HCT116 (cell line): ENCODE measurements at regions not wholly inside any gene's neighbourhood (a gene's known extent, or its start where the extent isn't known, plus 50 kb on each side); places are given as distances from the start of the nearest gene placed in this dataset.

Experiments used
- ATAC-seq: fragments of 200-7000 bp; cut with Tn5 transposase; 2 replicates; pipeline ENCODE4 v1.9.1; 2020; ENCODE audit warnings: mild to moderate bottlenecking, moderate library complexity
- BruUV-seq: library from RNA; stranded (reverse); fragments of 400-500 nt; replicated peaks from 2 replicates; lab custom pipeline; 2021; lab: Mats Ljungman, UMichigan
- CTCF ChIA-PET: fragments of 300-600 bp; sonication (Branson Sonifier 250); formaldehyde crosslinking; loops from one replicate; lab custom pipeline; 2021; ENCODE audit warnings: antibody characterized with exemption; lab: Charles Lee
- POLR2A ChIA-PET: fragments of 300-600, 350-600 bp; sonication (Branson Sonifier 250); formaldehyde crosslinking; loops from one replicate; lab custom pipeline; 2021; ENCODE audit warnings: antibody characterized with exemption; lab: Charles Lee
- RAD21 ChIA-PET, 2 experiments: fragments of 300-600 bp; sonication (Branson Sonifier 250); formaldehyde crosslinking; loops; one replicate each; lab custom pipeline; 2023; ENCODE audit warnings: low total read pairs in 2 of 2; ENCODE audit not compliant: uncharacterized antibody in 2 of 2, unreplicated experiment in 2 of 2, low non-redundant PET in 1 of 2; lab: Charles Lee
- DNase-seq: peaks from one replicate; pipeline ENCODE4 v3.0.0-alpha.2; 2010; ENCODE audit warnings: low read depth, low spot score
- H2AFZ ChIP-seq: fragments of 200-600 bp; shearing (Covaris generic), sonication (generic); 2 replicates; pipeline ENCODE4 v1.6.1; 2017; ENCODE audit warnings: low read depth, mixed run types, mixed read lengths, antibody characterized with exemption, low read length; ENCODE audit not compliant: poor library complexity, severe bottlenecking
- H3K27ac ChIP-seq: 2 replicates; pipeline ENCODE4 v1.5.1; 2012; ENCODE audit warnings: low read depth, low read length
- H3K27me3 ChIP-seq: fragments of 200-600 bp; sonication (generic); 2 replicates; pipeline ENCODE4 v1.6.1; 2016; ENCODE audit warnings: mixed run types, low read length, mixed read lengths; ENCODE audit not compliant: insufficient read depth
- H3K36me3 ChIP-seq, 2 experiments: fragments of 200-500 bp in 1 of 2; fragments of 200-600 bp in 1 of 2; sonication (Bioruptor generic) in 1 of 2; sonication (generic) in 1 of 2; 2 replicates each; pipeline versions ENCODE4 v1.5.1 to v1.6.1; 2014 to 2016; ENCODE audit warnings: low read length in 2 of 2, inconsistent platforms in 1 of 2, mixed read lengths in 1 of 2, mixed run types in 1 of 2; ENCODE audit not compliant: insufficient read depth in 2 of 2, control insufficient read depth in 1 of 2
- H3K4me1 ChIP-seq, 2 experiments: fragments of 200-600 bp in 1 of 2; sonication (generic) in 1 of 2; 2 replicates each; pipeline versions ENCODE4 v1.5.1 to v1.6.1; 2012 to 2017; ENCODE audit warnings: low read length in 2 of 2, inconsistent platforms in 1 of 2, mild to moderate bottlenecking in 1 of 2, mixed read lengths in 1 of 2, mixed run types in 1 of 2, moderate library complexity in 1 of 2; ENCODE audit not compliant: insufficient read depth in 2 of 2, control insufficient read depth in 1 of 2
- H3K4me2 ChIP-seq: fragments of 200-600 bp; sonication (generic); 2 replicates; pipeline ENCODE4 v1.6.1; 2017; ENCODE audit warnings: mixed run types, low read length, mixed read lengths
- H3K4me3 ChIP-seq, 2 experiments: fragments of 200-600 bp in 1 of 2; sonication (generic) in 1 of 2; replicated peaks in 1 of 2; 2 replicates each; pipeline ENCODE4 v1.5.1; 2011 to 2016; ENCODE audit warnings: low read length in 2 of 2, control low read depth in 1 of 2, low read depth in 1 of 2, mild to moderate bottlenecking in 1 of 2, mixed read lengths in 1 of 2, mixed run types in 1 of 2
- H3K79me2 ChIP-seq: fragments of 200-600 bp; sonication (generic); 2 replicates; pipeline ENCODE4 v1.6.1; 2017; ENCODE audit warnings: mild to moderate bottlenecking, mixed run types, low read length, moderate library complexity, mixed read lengths; ENCODE audit not compliant: insufficient read depth
- H3K9ac ChIP-seq: fragments of 200-600 bp; sonication (generic); 2 replicates; pipeline ENCODE4 v1.6.1; 2016; ENCODE audit warnings: low read length, mixed read lengths
- H3K9me2 ChIP-seq: fragments of 200-600 bp; sonication (generic), shearing (Covaris generic); 2 replicates; pipeline ENCODE4 v1.6.1; 2017; ENCODE audit warnings: mixed run types, mild to moderate bottlenecking, moderate library complexity; ENCODE audit not compliant: insufficient read depth
- H3K9me3 ChIP-seq, 2 experiments: fragments of 200-500 bp in 1 of 2; fragments of 200-600 bp in 1 of 2; sonication (Bioruptor generic) in 1 of 2; sonication (generic) in 1 of 2; 2 replicates each; pipeline ENCODE4 v1.6.1; 2014 to 2017; ENCODE audit warnings: low read length in 2 of 2, mixed read lengths in 2 of 2, inconsistent platforms in 1 of 2, low read depth in 1 of 2, mild to moderate bottlenecking in 1 of 2, mixed run types in 1 of 2, moderate library complexity in 1 of 2; ENCODE audit not compliant: control insufficient read depth in 1 of 2, insufficient read depth in 1 of 2
- H4K20me1 ChIP-seq: fragments of 200-600 bp; sonication (generic), shearing (Covaris generic); 2 replicates; pipeline ENCODE4 v1.6.1; 2017; ENCODE audit warnings: mixed run types, mild to moderate bottlenecking, moderate library complexity; ENCODE audit not compliant: insufficient read depth
- CBX3 ChIP-seq: IDR thresholded peaks from 2 replicates; pipeline ENCODE4 v1.6.1; 2012; ENCODE audit warnings: low read depth
- CEBPB ChIP-seq: IDR thresholded peaks from 2 replicates; pipeline ENCODE4 v1.6.1; 2012; ENCODE audit warnings: low read depth
- ELF1 ChIP-seq: IDR thresholded peaks from 2 replicates; pipeline ENCODE4 v1.6.1; 2012; ENCODE audit warnings: low read depth, borderline replicate concordance
- SP1 ChIP-seq: IDR thresholded peaks from 2 replicates; pipeline ENCODE4 v1.6.1; 2012; ENCODE audit warnings: low read depth
- TCF7L2 ChIP-seq: IDR thresholded peaks from 2 replicates; pipeline ENCODE4 v1.7.0; 2011; ENCODE audit warnings: borderline replicate concordance, inconsistent platforms; ENCODE audit not compliant: insufficient read depth, insufficient read length; ENCODE audit errors: extremely low read depth
- YY1 ChIP-seq: IDR thresholded peaks from 2 replicates; pipeline ENCODE4 v1.6.1; 2011; ENCODE audit warnings: low read length, low read depth, moderate library complexity, mild to moderate bottlenecking; ENCODE audit not compliant: insufficient replicate concordance; ENCODE audit errors: extremely low read depth
- ZNF274 ChIP-seq: fragments of 200-500 bp; sonication (Bioruptor generic); IDR thresholded peaks from 2 replicates; pipeline ENCODE4 v1.6.1; 2014; ENCODE audit warnings: mild to moderate bottlenecking, low read depth, low read length, inconsistent platforms
- intact Hi-C: fragments of 100-400 bp; cut with micrococcal nuclease; formaldehyde crosslinking; loops from 2 replicates; pipeline ENCODE4 v1.10.0; 2022
- TF ChIP-seq, protein P1 (sequence below): IDR thresholded peaks from 2 replicates; pipeline ENCODE4 v1.6.1; 2012
- TF ChIP-seq, protein P2 (sequence below): IDR thresholded peaks from 2 replicates; pipeline ENCODE4 v1.6.1; 2012; ENCODE audit warnings: low read depth

DNA sequence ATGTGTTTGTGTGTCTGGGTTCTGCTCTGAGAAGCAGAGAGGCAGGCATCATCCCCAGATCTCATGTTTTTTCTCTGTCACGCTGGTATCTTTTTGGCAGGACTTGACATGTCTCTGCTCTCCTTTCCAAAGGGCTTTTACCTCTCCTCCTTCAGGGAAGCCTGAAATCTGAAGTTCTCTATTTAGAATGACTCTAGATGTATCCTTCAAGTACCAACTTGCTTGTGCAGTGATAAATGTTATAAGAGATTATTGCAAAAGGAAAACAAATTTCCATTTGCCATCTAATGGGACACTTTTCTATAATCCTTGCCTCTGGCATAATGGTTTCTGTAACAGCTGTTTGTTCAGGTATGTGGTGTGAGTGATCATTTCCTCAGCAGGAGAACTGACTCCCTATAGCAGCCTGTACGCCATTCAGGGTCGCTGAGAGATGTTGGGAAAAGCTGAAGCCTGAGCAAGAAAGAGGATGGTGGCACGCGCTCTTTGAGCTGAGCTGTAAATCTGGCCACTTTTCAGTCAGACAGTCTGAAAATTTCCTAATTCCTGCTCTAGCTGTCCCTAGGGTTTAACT is 72.5 kb downstream of the CNGA2 start (continued):
- TF ChIP-seq TCF7L2 = no peak
- TF ChIP-seq, protein P1, sequence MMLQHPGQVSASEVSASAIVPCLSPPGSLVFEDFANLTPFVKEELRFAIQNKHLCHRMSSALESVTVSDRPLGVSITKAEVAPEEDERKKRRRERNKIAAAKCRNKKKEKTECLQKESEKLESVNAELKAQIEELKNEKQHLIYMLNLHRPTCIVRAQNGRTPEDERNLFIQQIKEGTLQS = no peak
- TF ChIP-seq SP1 = no peak
- TF ChIP-seq, protein P2, sequence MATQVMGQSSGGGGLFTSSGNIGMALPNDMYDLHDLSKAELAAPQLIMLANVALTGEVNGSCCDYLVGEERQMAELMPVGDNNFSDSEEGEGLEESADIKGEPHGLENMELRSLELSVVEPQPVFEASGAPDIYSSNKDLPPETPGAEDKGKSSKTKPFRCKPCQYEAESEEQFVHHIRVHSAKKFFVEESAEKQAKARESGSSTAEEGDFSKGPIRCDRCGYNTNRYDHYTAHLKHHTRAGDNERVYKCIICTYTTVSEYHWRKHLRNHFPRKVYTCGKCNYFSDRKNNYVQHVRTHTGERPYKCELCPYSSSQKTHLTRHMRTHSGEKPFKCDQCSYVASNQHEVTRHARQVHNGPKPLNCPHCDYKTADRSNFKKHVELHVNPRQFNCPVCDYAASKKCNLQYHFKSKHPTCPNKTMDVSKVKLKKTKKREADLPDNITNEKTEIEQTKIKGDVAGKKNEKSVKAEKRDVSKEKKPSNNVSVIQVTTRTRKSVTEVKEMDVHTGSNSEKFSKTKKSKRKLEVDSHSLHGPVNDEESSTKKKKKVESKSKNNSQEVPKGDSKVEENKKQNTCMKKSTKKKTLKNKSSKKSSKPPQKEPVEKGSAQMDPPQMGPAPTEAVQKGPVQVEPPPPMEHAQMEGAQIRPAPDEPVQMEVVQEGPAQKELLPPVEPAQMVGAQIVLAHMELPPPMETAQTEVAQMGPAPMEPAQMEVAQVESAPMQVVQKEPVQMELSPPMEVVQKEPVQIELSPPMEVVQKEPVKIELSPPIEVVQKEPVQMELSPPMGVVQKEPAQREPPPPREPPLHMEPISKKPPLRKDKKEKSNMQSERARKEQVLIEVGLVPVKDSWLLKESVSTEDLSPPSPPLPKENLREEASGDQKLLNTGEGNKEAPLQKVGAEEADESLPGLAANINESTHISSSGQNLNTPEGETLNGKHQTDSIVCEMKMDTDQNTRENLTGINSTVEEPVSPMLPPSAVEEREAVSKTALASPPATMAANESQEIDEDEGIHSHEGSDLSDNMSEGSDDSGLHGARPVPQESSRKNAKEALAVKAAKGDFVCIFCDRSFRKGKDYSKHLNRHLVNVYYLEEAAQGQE = no peak
- TF ChIP-seq YY1 = no peak
- no peak for TF ChIP-seq CBX3
- no peak for TF ChIP-seq ELF1
- no peak for TF ChIP-seq ZNF274
- no peak for TF ChIP-seq CEBPB

DNA sequence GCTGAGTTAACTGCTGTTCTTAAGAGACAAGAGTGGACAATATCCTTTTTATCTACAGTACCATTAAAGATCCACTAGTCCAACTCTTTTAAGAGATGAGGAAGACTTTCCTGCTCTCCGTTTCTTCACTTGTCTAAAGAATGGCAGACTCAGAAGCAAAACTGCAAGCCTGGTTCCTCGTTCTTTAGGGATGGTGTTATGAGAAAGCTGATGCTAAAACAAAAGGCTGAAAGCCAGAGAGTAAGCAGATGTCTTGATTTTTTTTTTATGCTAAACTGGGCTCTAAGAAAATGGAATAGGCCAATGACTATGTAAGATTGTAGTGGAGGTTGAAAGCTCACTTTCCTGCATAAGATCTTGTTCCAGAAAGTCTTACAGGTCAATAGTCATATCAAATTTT is 78.1 kb downstream of the CNGA2 start:
- Histone ChIP-seq H3K4me1 (no peaks in the 10 kb centered on the region), H3K27me3 (peaks cover 20% of the 10 kb centered on the region; the same call in 1 of the 2 replicates)
- TF ChIP-seq, protein P2 = no peak
- TF ChIP-seq SP1 = no peak
- TF ChIP-seq, all 23 proteins: peak for 0
- ATAC-seq = no peak
- ChIA-PET RAD21 (no interaction called here), POLR2A (no interaction called here), CTCF (no interaction called here)
- Histone ChIP-seq H3K9me2 (no peaks in the 10 kb centered on the region), H3K79me2 (no peaks in the 10 kb centered on the region), H3K36me3 (no peaks in the 10 kb centered on the region), H2AFZ (no peak overlapping the region), H3K9me3 (no peaks in the 10 kb centered on the region), H3K9ac (no peak overlapping the region), H3K27ac (no peak overlapping the region), H4K20me1 (no peaks in the 10 kb centered on the region), H3K4me2 (no peak overlapping the region), H3K4me3 (no peak overlapping the region)
- no TSS peak for BruUV-seq
- no peak for DNase-seq
- intact Hi-C loops = no loop called here
